Loucy (cell line): ENCODE measurements at regions not wholly inside any gene's neighbourhood (a gene's known extent, or its start where the extent isn't known, plus 50 kb on each side); places are given as distances from the start of the nearest gene placed in this dataset.

Source experiments
- EZH2phosphoT487 ChIP-seq: fragments of 200-600 bp; IDR thresholded peaks from 2 replicates; pipeline ENCODE4 v1.6.1; 2018; ENCODE audit warnings: antibody characterized with exemption, mild to moderate bottlenecking, moderate library complexity, borderline replicate concordance
- TF ChIP-seq, protein P1 (sequence below): fragments of 200-600 bp; sonication (generic); conservative IDR thresholded peaks from 2 replicates; pipeline ENCODE4 v1.5.1; 2014; ENCODE audit warnings: mild to moderate bottlenecking, antibody characterized with exemption, low read length

- TF ChIP-seq, protein P1, sequence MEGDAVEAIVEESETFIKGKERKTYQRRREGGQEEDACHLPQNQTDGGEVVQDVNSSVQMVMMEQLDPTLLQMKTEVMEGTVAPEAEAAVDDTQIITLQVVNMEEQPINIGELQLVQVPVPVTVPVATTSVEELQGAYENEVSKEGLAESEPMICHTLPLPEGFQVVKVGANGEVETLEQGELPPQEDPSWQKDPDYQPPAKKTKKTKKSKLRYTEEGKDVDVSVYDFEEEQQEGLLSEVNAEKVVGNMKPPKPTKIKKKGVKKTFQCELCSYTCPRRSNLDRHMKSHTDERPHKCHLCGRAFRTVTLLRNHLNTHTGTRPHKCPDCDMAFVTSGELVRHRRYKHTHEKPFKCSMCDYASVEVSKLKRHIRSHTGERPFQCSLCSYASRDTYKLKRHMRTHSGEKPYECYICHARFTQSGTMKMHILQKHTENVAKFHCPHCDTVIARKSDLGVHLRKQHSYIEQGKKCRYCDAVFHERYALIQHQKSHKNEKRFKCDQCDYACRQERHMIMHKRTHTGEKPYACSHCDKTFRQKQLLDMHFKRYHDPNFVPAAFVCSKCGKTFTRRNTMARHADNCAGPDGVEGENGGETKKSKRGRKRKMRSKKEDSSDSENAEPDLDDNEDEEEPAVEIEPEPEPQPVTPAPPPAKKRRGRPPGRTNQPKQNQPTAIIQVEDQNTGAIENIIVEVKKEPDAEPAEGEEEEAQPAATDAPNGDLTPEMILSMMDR, result no peak
- no peak for TF ChIP-seq EZH2phosphoT487
Measured at GRCh38 chr10:59517341-59517899, 155.1 kb upstream of the FAM13C start.
